ENCODE measurements at regions not wholly inside any gene's neighbourhood (a gene's known extent, or its start where the extent isn't known, plus 50 kb on each side); places are given as distances from the start of the nearest gene placed in this dataset.
A peak's percentile ranks its signal among the peaks of the same experiment; 100 is the strongest.

- no peaks in the 10 kb centered on the region for H4K20me1 ChIP-seq (ENCODE audit: insufficient read depth, low read length)
- BruUV-seq (replicated peaks), result no TSS peak
- H3K27ac ChIP-seq (ENCODE audit: extremely low read length, insufficient read depth, low read length), result no peak overlapping the region
- no peak overlapping the region for H2AFZ ChIP-seq (ENCODE audit: low read length)
- intact Hi-C loops (cut with micrococcal nuclease; ENCODE audit: unreplicated experiment) (no loop called here), in situ Hi-C loops (cut with HindIII; ENCODE audit: extremely low pct_ligation_motif_present, low pct_unique_long_range_greater_than_20kb) (no loop called here)
- ChIA-PET CTCF (ENCODE audit: low intra/inter-chr PET ratio, low total read pairs) (no interaction called here), POLR2A (no interaction called here)
- H3K36me3 ChIP-seq (replicated peaks in 1 of 2; ENCODE audit: control insufficient read depth in 1 of 2, insufficient read depth in 2 of 2, low read length in 2 of 2), result no peaks in the 10 kb centered on the region
- 28% methylated on average over 3 of the region's 3 CpGs for WGBS (ENCODE audit: low lambda C conversion rate)
- H3K9ac ChIP-seq (ENCODE audit: insufficient read depth, low read depth, low read length), result no peak overlapping the region
- no peaks in the 10 kb centered on the region for H3K4me1 ChIP-seq (ENCODE audit: insufficient read depth, low read length)
- H3K79me2 ChIP-seq (ENCODE audit: insufficient read depth, low read length), result no peaks in the 10 kb centered on the region
- ATAC-seq (no peak), FAIRE-seq (no peak), DNase-seq (ENCODE audit: low spot score) (peak; percentile 6)
- H3K4me3 ChIP-seq (replicated peaks in 1 of 3; ENCODE audit: insufficient read depth in 1 of 3, low read depth in 2 of 3, low read length in 3 of 3), result no peak overlapping the region
- H3K27me3 ChIP-seq (ENCODE audit: control insufficient read depth in 1 of 2, insufficient read depth in 2 of 2, low read length in 2 of 2), result 0 out of 5 replicates have a peak, but pooled peaks cover 0 to 3% of the 10 kb centered on the region in 2 experiments
- no peak overlapping the region for H3K4me2 ChIP-seq (ENCODE audit: low read depth, low read length)
- peaks cover 6% of the 10 kb centered on the region; the same call in 1 of the 2 replicates for H3K9me3 ChIP-seq (ENCODE audit: low read length)
- TF ChIP-seq ADNP (CRISPR knock-in tag; IDR thresholded peaks at IDR 0.05) (no peak), ZNF230 (CRISPR knock-in tag; IDR thresholded peaks at IDR 0.05) (no peak), PAWR (CRISPR knock-in tag; IDR thresholded peaks at IDR 0.05; ENCODE audit: borderline replicate concordance) (no peak), THYN1 (CRISPR knock-in tag; IDR thresholded peaks at IDR 0.05; ENCODE audit: borderline replicate concordance, low read depth) (no peak), EHMT2 (IDR thresholded peaks at IDR 0.05; ENCODE audit: borderline replicate concordance, low read depth, low read length) (no peak), KAT2B (IDR thresholded peaks at IDR 0.05; ENCODE audit: borderline replicate concordance, low read depth, low read length) (no peak), ZNF44 (CRISPR knock-in tag; IDR thresholded peaks at IDR 0.05) (no peak), MED8 (CRISPR knock-in tag; IDR thresholded peaks at IDR 0.05; ENCODE audit: insufficient replicate concordance) (no peak), ZNF24 (IDR thresholded peaks at IDR 0.05) (no peak), CREB1 (IDR thresholded peaks at IDR 0.05) (no peak), CREB1 (CRISPR knock-in tag; IDR thresholded peaks at IDR 0.05) (no peak), NR3C1 (CRISPR knock-in tag; IDR thresholded peaks at IDR 0.05) (no peak), GLMP (CRISPR knock-in tag; IDR thresholded peaks at IDR 0.05; ENCODE audit: borderline replicate concordance) (no peak), BCLAF1 (IDR thresholded peaks at IDR 0.05) (no peak), ZFP62 (CRISPR knock-in tag; IDR thresholded peaks at IDR 0.05) (no peak), ZNF18 (CRISPR knock-in tag; IDR thresholded peaks at IDR 0.05; ENCODE audit: insufficient replicate concordance) (no peak), ZNF3 (CRISPR knock-in tag; IDR thresholded peaks at IDR 0.05) (no peak), THAP11 (CRISPR knock-in tag; IDR thresholded peaks at IDR 0.05) (no peak), ZFP82 (CRISPR knock-in tag; IDR thresholded peaks at IDR 0.05; ENCODE audit: borderline replicate concordance) (no peak), TRIM22 (IDR thresholded peaks at IDR 0.05) (no peak)
Measured at GRCh38 chr3:5047764-5048419, 68.7 kb downstream of the BHLHE40 start.
